Testis (tissue), 2 donors: ENCODE measurements at regions not wholly inside any gene's neighbourhood (a gene's known extent, or its start where the extent isn't known, plus 50 kb on each side); places are given as distances from the start of the nearest gene placed in this dataset.
"Not testable (repeated sequence)": the region's sequence is repeated elsewhere in the genome, so short reads cannot be mapped to it uniquely, and the experiment has no call there.

ENCODE experiments used
- DNase-seq: peaks from one replicate; pipeline ENCODE4 v3.0.0-alpha.2; 2019
- H3K27ac ChIP-seq, 2 donors: fragments of 200-600 bp; sonication (generic); one replicate each; pipeline ENCODE4 v1.5.1; 2019
- H3K27me3 ChIP-seq: fragments of 200-600 bp; sonication (generic); one replicate; pipeline ENCODE4 v1.5.1; 2019
- H3K36me3 ChIP-seq: fragments of 200-600 bp; sonication (generic); one replicate; pipeline ENCODE4 v1.5.1; 2017; ENCODE audit warnings: low read depth; ENCODE audit errors: missing control alignments
- H3K4me1 ChIP-seq: fragments of 200-600 bp; sonication (generic); one replicate; pipeline ENCODE4 v1.5.1; 2019
- H3K4me3 ChIP-seq, 2 donors: fragments of 200-600 bp; sonication (generic); one replicate each; pipeline ENCODE4 v1.5.1; 2017 to 2019
- H3K9me3 ChIP-seq: fragments of 200-600 bp; sonication (generic); one replicate; pipeline ENCODE4 v1.5.1; 2017
- CTCF ChIP-seq, 3 experiments: fragments of 450-650 bp in 2 of 3; fragments of 200-600 bp in 1 of 3; sonication (generic) in 1 of 3; IDR thresholded peaks; one replicate each; pipeline ENCODE4 v1.5.1; 2016 to 2019; ENCODE audit warnings: antibody characterized with exemption in 3 of 3, mild to moderate bottlenecking in 2 of 3, moderate library complexity in 1 of 3
- POLR2A ChIP-seq: fragments of 450-650 bp; IDR thresholded peaks from one replicate; pipeline ENCODE4 v1.6.1; 2017; ENCODE audit warnings: antibody characterized with exemption, mild to moderate bottlenecking, moderate library complexity
- WGBS, 2 donors: methylation state at CpG; one replicate each; pipeline ENCODE4 v1.1.5; 2018; 5-methylcytosine and 5-hydroxymethylcytosine counted together
- intact Hi-C: fragments of 100-400 bp; cut with DNase I; formaldehyde crosslinking; loops from one replicate; pipeline ENCODE4 v1.15.1; 2023; ENCODE audit warnings: low total_unique reads

GRCh38 chr4:112083587-112084347, 61.5 kb upstream of the FAM241A start:
- TF ChIP-seq CTCF (IDR thresholded peaks at IDR 0.05) (no peak), POLR2A (no peak)
- Histone ChIP-seq H3K4me3 (no peak overlapping the region), H3K36me3 (no peaks in the 10 kb centered on the region), H3K27ac (no peak overlapping the region), H3K4me1 (no peaks in the 10 kb centered on the region), H3K27me3 (no peaks in the 10 kb centered on the region), H3K9me3 (no peaks in the 10 kb centered on the region)
- DNase-seq = no peak
- 73 to 74% methylated on average over 3 of the region's 3 CpGs for WGBS, 2 donors
- intact Hi-C loops = no loop called here

- Histone ChIP-seq H3K27ac (no peak overlapping the region), H3K4me3 (no peak overlapping the region), H3K9me3 (no peaks in the 10 kb centered on the region), H3K36me3 (no peaks in the 10 kb centered on the region), H3K4me1 (no peaks in the 10 kb centered on the region), H3K27me3 (no peaks in the 10 kb centered on the region)
- no peak for TF ChIP-seq POLR2A
- no peak for TF ChIP-seq CTCF (IDR thresholded peaks at IDR 0.05)
- intact Hi-C loops = no loop called here
- WGBS, 2 donors = 71 to 82% methylated on average over 6 of the region's 6 CpGs
- no peak for DNase-seq
Measured at GRCh38 chr4:112085156-112086035, 59.9 kb upstream of the FAM241A start.

GRCh38 chr4:112086036-112086434, 59.2 kb upstream of the FAM241A start:
- H3K27me3 ChIP-seq = no peaks in the 10 kb centered on the region
- intact Hi-C loops = no loop called here
- no peaks in the 10 kb centered on the region for H3K9me3 ChIP-seq
- no peaks in the 10 kb centered on the region for H3K36me3 ChIP-seq
- H3K27ac ChIP-seq = no peak overlapping the region
- no peaks in the 10 kb centered on the region for H3K4me1 ChIP-seq
- no peak overlapping the region for H3K4me3 ChIP-seq
- TF ChIP-seq CTCF (IDR thresholded peaks at IDR 0.05) = no peak
- TF ChIP-seq POLR2A = no peak
- no peak for DNase-seq

- H3K4me1 ChIP-seq, intact Hi-C loops, H3K27me3 ChIP-seq, H3K36me3 ChIP-seq, DNase-seq, H3K4me3 ChIP-seq, H3K9me3 ChIP-seq, H3K27ac ChIP-seq: not testable (repeated sequence)
- 87 to 88% methylated on average over 12 to 17 of the region's 17 CpGs for WGBS, 2 donors
Measured at GRCh38 chr4:112086661-112087060, 58.6 kb upstream of the FAM241A start.

GRCh38 chr4:112092330-112092729, 52.9 kb upstream of the FAM241A start:
- H3K27me3 ChIP-seq, H3K36me3 ChIP-seq, H3K4me3 ChIP-seq, intact Hi-C loops, DNase-seq, H3K27ac ChIP-seq, H3K9me3 ChIP-seq, H3K4me1 ChIP-seq: not testable (repeated sequence)
- 80 to 84% methylated on average over 2 of the region's 2 CpGs for WGBS, 2 donors
